Caco-2 (cell line): ENCODE measurements at regions not wholly inside any gene's neighbourhood (a gene's known extent, or its start where the extent isn't known, plus 50 kb on each side); places are given as distances from the start of the nearest gene placed in this dataset.
"Not testable (repeated sequence)": the region's sequence is repeated elsewhere in the genome, so short reads cannot be mapped to it uniquely, and the experiment has no call there.

Experiments used
- BruUV-seq: library from RNA; stranded (reverse); fragments of 400-500 nt; replicated peaks from 2 replicates; lab custom pipeline; 2021; lab: Mats Ljungman, UMichigan
- CTCF ChIA-PET: fragments of 300-600 bp; sonication (Branson Sonifier 250); formaldehyde crosslinking; loops from one replicate; lab custom pipeline; 2022; ENCODE audit warnings: antibody characterized with exemption; lab: Charles Lee
- POLR2A ChIA-PET: fragments of 300-600 bp; sonication (Branson Sonifier 250); formaldehyde crosslinking; loops from one replicate; lab custom pipeline; 2022; ENCODE audit warnings: antibody characterized with exemption; lab: Charles Lee
- DNase-seq, 2 experiments: peaks; one replicate each; pipeline versions ENCODE4 v3.0.0 to v3.0.0-alpha.2; 2020 to 2022
- H3K27me3 ChIP-seq: replicated peaks from 2 replicates; pipeline ENCODE4 v1.6.0; 2011; ENCODE audit warnings: low read length; ENCODE audit not compliant: control insufficient read depth, insufficient read depth
- H3K36me3 ChIP-seq: 2 replicates; pipeline ENCODE4 v1.5.1; 2011; ENCODE audit warnings: low read length; ENCODE audit not compliant: control insufficient read depth, insufficient read depth
- H3K4me1 ChIP-seq: fragments of 250-450 bp; sonication (Bioruptor Pico); 2 replicates; pipeline ENCODE4 v1.5.1; 2020; ENCODE audit warnings: mild to moderate bottlenecking
- H3K4me3 ChIP-seq: 2 replicates; pipeline ENCODE4 v1.5.1; 2011; ENCODE audit warnings: low read depth, mild to moderate bottlenecking, control low read depth, low read length
- H3K9me3 ChIP-seq: fragments of 250-450 bp; sonication (Bioruptor Pico); 2 replicates; pipeline ENCODE4 v1.5.1; 2020; ENCODE audit warnings: mild to moderate bottlenecking, moderate library complexity
- H3K27ac Mint-ChIP-seq: one replicate; pipeline ENCODE4 v1.8.0; 2022; ENCODE audit warnings: mixed read lengths; ENCODE audit not compliant: unreplicated experiment
- H3K27me3 Mint-ChIP-seq: one replicate; pipeline ENCODE4 v1.8.0; 2022; ENCODE audit warnings: mixed read lengths; ENCODE audit not compliant: insufficient read depth, unreplicated experiment
- H3K36me3 Mint-ChIP-seq: one replicate; pipeline ENCODE4 v1.8.0; 2022; ENCODE audit warnings: mild to moderate bottlenecking, mixed read lengths; ENCODE audit not compliant: insufficient read depth, unreplicated experiment
- H3K4me1 Mint-ChIP-seq: one replicate; pipeline ENCODE4 v1.8.0; 2022; ENCODE audit warnings: low read depth, mixed read lengths; ENCODE audit not compliant: unreplicated experiment
- H3K4me3 Mint-ChIP-seq: one replicate; pipeline ENCODE4 v1.8.0; 2022; ENCODE audit warnings: mild to moderate bottlenecking, moderate library complexity, mixed read lengths; ENCODE audit not compliant: unreplicated experiment
- H3K9me3 Mint-ChIP-seq: one replicate; pipeline ENCODE4 v1.8.0; 2022; ENCODE audit warnings: mixed read lengths; ENCODE audit not compliant: unreplicated experiment
- intact Hi-C: fragments of 100-400 bp; cut with micrococcal nuclease; formaldehyde crosslinking; loops from one replicate; pipeline ENCODE4 v1.10.0; 2022; ENCODE audit not compliant: unreplicated experiment
- TF ChIP-seq, protein P1 (sequence below), 2 experiments: fragments of 200-600 bp in 1 of 2; IDR thresholded peaks; 1 replicate in 1 of 2; 2 replicates in 1 of 2; pipeline versions ENCODE4 v1.5.1 to v1.8.0; 2011 to 2022; ENCODE audit warnings: antibody characterized with exemption in 1 of 2, control low read depth in 1 of 2, inconsistent platforms in 1 of 2, low read depth in 1 of 2, low read length in 1 of 2, mild to moderate bottlenecking in 1 of 2, moderate library complexity in 1 of 2; ENCODE audit not compliant: insufficient read depth in 1 of 2, severe bottlenecking in 1 of 2, unreplicated experiment in 1 of 2

DNA sequence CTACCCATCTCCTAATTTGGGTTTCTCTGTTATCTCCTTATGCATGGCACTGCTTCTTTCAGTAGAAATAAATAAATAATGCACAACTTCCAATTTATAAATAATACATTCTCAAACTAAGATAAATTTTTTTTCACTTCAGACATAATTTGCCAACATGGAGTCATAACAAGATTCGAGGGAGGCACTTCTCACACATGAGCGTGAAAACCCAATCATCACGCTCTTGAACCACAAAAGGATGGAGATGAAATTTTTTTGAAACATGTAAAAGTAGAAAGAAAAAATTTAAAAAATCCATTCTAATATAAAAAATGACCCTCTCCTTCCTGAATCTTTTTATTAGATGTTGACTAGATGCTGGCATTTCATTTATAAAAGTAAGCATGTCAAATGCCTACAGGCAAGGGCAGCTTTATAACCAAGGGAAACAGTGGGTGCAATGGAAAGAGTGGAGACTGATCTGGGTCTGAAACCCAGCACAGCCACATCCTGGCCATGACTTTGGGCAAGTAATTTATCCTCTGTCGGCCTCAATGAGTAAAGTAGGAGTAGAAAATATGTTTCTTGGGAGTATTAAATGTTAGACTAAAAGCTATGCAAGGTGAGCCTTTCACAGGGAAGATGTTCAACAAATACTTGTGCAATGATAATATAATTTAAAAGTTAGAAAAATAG, 185.0 kb downstream of the STK31 start:
- no peak overlapping the region for H3K27ac Mint-ChIP-seq
- Histone ChIP-seq H3K36me3 (no peaks in the 10 kb centered on the region), H3K9me3 (no peaks in the 10 kb centered on the region), H3K4me3 (no peak overlapping the region), H3K4me1 (peaks cover 19% of the 10 kb centered on the region), H3K27me3 (no peaks in the 10 kb centered on the region)
- DNase-seq: no peak
- peaks cover 6% of the 10 kb centered on the region for H3K4me1 Mint-ChIP-seq
- TF ChIP-seq, protein P1, sequence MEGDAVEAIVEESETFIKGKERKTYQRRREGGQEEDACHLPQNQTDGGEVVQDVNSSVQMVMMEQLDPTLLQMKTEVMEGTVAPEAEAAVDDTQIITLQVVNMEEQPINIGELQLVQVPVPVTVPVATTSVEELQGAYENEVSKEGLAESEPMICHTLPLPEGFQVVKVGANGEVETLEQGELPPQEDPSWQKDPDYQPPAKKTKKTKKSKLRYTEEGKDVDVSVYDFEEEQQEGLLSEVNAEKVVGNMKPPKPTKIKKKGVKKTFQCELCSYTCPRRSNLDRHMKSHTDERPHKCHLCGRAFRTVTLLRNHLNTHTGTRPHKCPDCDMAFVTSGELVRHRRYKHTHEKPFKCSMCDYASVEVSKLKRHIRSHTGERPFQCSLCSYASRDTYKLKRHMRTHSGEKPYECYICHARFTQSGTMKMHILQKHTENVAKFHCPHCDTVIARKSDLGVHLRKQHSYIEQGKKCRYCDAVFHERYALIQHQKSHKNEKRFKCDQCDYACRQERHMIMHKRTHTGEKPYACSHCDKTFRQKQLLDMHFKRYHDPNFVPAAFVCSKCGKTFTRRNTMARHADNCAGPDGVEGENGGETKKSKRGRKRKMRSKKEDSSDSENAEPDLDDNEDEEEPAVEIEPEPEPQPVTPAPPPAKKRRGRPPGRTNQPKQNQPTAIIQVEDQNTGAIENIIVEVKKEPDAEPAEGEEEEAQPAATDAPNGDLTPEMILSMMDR (IDR thresholded peaks at IDR 0.05; ENCODE audit: insufficient read depth in 1 of 2, low read depth in 1 of 2, low read length in 1 of 2, severe bottlenecking in 1 of 2, unreplicated experiment in 1 of 2): no peak
- H3K27me3 Mint-ChIP-seq: no peaks in the 10 kb centered on the region
- CTCF ChIA-PET: no interaction called here
- no TSS peak for BruUV-seq
- intact Hi-C loops: no loop called here
- no peaks in the 10 kb centered on the region for H3K9me3 Mint-ChIP-seq
- no peak overlapping the region for H3K4me3 Mint-ChIP-seq
- POLR2A ChIA-PET: no interaction called here
- no peaks in the 10 kb centered on the region for H3K36me3 Mint-ChIP-seq

DNA sequence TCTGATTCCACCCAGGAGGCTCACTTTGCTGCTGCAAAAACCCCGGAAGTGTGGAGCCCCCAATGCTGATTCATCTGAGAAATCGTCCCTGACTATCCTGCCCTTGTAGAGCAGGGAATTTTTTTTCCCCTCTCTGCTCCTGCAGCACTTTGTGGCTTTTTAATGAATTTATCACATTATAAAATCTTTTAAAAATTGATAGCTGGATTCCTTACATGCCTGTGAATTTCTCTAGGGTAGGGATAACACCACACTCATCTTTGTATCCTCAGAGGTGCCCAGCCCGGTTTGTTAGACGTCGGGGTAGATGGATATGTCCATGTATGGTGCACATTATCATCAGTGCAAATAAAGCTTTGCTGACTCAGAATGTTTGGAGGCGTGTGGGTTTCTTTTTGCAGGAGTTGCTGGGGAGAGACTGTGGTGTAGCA, 185.7 kb downstream of the STK31 start:
- ChIA-PET POLR2A (no interaction called here), CTCF (no interaction called here)
- H3K4me1 Mint-ChIP-seq: peaks cover 6% of the 10 kb centered on the region
- no peak overlapping the region for H3K4me3 ChIP-seq
- H3K27me3 ChIP-seq: no peaks in the 10 kb centered on the region
- BruUV-seq: no TSS peak
- peak overlapping the region; percentile 10 for H3K4me3 Mint-ChIP-seq
- no peaks in the 10 kb centered on the region for H3K36me3 ChIP-seq
- H3K9me3 ChIP-seq: no peaks in the 10 kb centered on the region
- peaks cover 19% of the 10 kb centered on the region for H3K4me1 ChIP-seq
- no peaks in the 10 kb centered on the region for H3K9me3 Mint-ChIP-seq
- H3K36me3 Mint-ChIP-seq: no peaks in the 10 kb centered on the region
- no peaks in the 10 kb centered on the region for H3K27me3 Mint-ChIP-seq
- TF ChIP-seq, protein P1 (IDR thresholded peaks at IDR 0.05; ENCODE audit: insufficient read depth in 1 of 2, low read depth in 1 of 2, low read length in 1 of 2, severe bottlenecking in 1 of 2, unreplicated experiment in 1 of 2): no peak
- intact Hi-C loops: no loop called here
- H3K27ac Mint-ChIP-seq: no peak overlapping the region
- DNase-seq: no peak

DNA sequence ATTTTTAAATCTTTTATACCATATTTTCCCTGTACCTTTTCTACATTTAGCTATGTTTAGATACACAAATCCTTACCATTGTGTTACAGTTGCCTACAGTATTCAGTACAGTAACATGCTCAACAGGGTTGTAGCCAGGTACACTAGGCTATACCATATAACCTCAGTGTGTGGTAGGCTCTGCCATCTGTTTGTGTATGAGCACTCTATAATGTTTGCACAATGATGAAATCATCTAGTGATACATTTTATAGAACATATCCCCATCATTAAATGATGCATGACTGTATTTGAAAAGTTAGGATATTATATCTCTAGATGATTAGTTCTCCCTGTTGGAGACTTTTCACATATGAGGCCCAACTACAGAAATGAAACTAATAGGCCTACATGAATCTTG, 188.6 kb downstream of the STK31 start:
- ChIA-PET CTCF (no interaction called here), POLR2A (interaction anchor here (0.6 kb wide), 1 partner anchor 1552 kb away, joined by 4 read pairs; no protein-coding TSS in a partner anchor)
- TF ChIP-seq, protein P1 (IDR thresholded peaks at IDR 0.05; ENCODE audit: insufficient read depth in 1 of 2, low read depth in 1 of 2, low read length in 1 of 2, severe bottlenecking in 1 of 2, unreplicated experiment in 1 of 2): no peak
- no TSS peak for BruUV-seq
- Mint-ChIP-seq H3K27me3 (peaks cover 3% of the 10 kb centered on the region), H3K36me3 (no peaks in the 10 kb centered on the region), H3K4me1 (peaks cover 5% of the 10 kb centered on the region), H3K9me3 (no peaks in the 10 kb centered on the region), H3K4me3 (no peak overlapping the region), H3K27ac (no peak overlapping the region)
- Histone ChIP-seq H3K27me3 (no peaks in the 10 kb centered on the region), H3K4me1 (peaks cover 13% of the 10 kb centered on the region), H3K4me3 (no peak overlapping the region), H3K36me3 (no peaks in the 10 kb centered on the region), H3K9me3 (no peaks in the 10 kb centered on the region)
- no peak for DNase-seq
- intact Hi-C loops: no loop called here

DNA sequence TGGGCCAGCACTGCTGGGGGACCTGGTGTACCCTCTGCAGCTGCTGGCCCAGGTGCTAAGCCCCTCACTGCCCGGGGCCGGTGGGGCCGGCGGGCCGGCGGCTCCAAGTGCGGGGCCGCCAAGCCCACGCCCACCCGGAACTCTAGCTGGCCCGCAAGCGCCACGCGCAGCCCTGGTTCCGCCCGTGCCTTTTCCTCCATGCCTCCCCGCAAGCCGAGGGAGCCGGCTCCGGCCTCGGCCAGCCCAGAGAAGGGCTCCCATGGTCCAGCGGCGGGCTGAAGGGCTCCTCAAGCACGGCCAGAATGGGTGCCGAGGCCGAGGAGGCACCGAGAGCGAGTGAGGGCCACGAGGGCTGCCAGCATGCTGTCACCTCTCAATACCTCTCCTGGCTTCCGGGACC, 194.9 kb downstream of the STK31 start:
- POLR2A ChIA-PET, H3K36me3 Mint-ChIP-seq, H3K36me3 ChIP-seq, DNase-seq, H3K4me1 Mint-ChIP-seq, H3K4me3 Mint-ChIP-seq, BruUV-seq, intact Hi-C loops, H3K4me1 ChIP-seq, H3K27ac Mint-ChIP-seq, H3K4me3 ChIP-seq, CTCF ChIA-PET, H3K9me3 ChIP-seq, H3K9me3 Mint-ChIP-seq, H3K27me3 ChIP-seq: not testable (repeated sequence)
- H3K27me3 Mint-ChIP-seq: peaks cover 14% of the 10 kb centered on the region
